Fibroblast of mammary gland (primary cell): ENCODE measurements at regions not wholly inside any gene's neighbourhood (a gene's known extent, or its start where the extent isn't known, plus 50 kb on each side); places are given as distances from the start of the nearest gene placed in this dataset.

Experiments used
- DNase-seq: peaks from one replicate; pipeline ENCODE4 v3.0.0-alpha.2; 2010; ENCODE audit warnings: low read depth
- H3K4me3 ChIP-seq: 2 replicates; pipeline ENCODE4 v1.5.1; 2011; ENCODE audit warnings: low read depth, mild to moderate bottlenecking, low read length, moderate library complexity; ENCODE audit not compliant: control insufficient read depth
- TF ChIP-seq, protein P1 (sequence below): conservative IDR thresholded peaks from 2 replicates; pipeline ENCODE4 v1.5.1; 2011; ENCODE audit warnings: low read depth, low read length, inconsistent platforms; ENCODE audit not compliant: control insufficient read depth, insufficient read depth

DNA sequence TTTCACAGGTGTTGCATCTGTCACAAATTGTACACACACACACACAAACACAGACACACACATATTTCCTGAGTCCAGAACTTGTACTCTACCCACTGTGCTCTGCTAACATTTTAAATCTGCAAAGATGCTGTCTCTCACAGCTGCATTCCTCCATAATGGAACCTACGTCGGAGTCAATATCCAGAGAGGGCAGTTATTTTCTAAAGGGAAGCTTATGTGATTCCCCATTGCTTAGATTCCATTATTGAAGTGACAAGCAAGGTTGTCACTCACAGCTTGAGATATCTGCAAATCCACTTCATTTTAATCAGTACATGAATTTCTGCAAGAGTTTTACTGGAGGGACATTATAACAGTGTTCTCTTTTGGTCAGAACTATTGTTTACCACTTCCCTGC, 992.4 kb downstream of the NSUN3 start:
- no peak for DNase-seq
- no peak overlapping the region for H3K4me3 ChIP-seq
- TF ChIP-seq, protein P1, sequence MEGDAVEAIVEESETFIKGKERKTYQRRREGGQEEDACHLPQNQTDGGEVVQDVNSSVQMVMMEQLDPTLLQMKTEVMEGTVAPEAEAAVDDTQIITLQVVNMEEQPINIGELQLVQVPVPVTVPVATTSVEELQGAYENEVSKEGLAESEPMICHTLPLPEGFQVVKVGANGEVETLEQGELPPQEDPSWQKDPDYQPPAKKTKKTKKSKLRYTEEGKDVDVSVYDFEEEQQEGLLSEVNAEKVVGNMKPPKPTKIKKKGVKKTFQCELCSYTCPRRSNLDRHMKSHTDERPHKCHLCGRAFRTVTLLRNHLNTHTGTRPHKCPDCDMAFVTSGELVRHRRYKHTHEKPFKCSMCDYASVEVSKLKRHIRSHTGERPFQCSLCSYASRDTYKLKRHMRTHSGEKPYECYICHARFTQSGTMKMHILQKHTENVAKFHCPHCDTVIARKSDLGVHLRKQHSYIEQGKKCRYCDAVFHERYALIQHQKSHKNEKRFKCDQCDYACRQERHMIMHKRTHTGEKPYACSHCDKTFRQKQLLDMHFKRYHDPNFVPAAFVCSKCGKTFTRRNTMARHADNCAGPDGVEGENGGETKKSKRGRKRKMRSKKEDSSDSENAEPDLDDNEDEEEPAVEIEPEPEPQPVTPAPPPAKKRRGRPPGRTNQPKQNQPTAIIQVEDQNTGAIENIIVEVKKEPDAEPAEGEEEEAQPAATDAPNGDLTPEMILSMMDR = no peak

DNA sequence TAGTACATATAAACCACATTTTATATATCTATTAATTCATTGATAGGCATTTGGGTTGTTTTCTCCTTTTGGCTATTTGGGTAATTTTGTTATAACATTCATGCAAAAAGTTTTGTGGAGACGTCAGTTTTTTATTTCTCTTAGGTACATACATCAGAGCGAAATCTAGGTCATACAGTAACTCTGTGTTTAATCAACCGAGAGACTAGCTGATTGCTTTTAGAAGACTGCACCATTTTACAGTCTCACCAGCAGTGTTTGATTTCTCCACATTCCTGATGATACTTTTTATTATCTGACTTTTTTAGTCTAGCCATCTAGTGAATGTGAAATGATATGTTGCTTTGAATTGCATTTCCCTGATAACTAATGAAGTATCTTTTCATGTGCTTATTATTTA, 1019.3 kb downstream of the NSUN3 start:
- DNase-seq = no peak
- TF ChIP-seq, protein P1 = no peak
- H3K4me3 ChIP-seq = no peak overlapping the region

DNA sequence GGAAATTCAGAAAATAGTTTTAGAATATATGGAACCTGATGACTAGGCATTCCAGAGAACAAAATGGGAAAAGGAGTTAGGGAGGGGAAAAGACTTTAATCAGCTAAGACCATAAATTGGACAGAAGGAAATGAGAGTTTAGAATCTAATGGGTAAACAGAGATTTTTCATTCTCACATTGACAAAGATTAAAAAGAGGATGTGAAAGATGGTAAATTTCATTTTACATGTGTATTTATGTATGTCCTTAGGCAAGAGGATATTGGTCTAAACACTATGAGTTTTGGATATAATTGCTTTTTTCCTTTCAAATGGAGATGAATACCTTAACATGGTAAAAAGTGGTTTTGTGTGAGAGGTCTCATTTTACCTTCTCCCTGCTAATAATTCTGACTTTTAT, 1021.9 kb downstream of the NSUN3 start:
- no peak overlapping the region for H3K4me3 ChIP-seq
- DNase-seq = no peak
- TF ChIP-seq, protein P1 = no peak

DNA sequence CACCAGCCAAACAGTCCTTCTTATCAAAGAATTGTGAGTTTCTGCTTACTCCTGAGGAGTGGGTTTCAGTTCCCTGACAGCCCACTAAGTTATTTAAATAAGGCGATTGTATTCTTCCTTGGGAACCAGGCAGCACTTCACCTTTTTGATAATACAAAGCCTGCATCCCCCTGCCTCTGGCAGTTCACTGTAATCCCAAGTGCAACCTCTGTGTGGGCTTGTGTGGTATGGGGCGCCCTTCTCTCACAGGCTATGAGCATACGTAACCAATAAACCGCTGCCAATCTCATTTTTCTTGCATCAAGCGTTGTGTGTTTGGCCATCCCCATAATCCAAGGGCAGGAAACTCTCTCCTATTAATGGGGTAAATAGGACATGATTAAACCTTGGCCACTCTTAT, 1025.6 kb downstream of the NSUN3 start:
- TF ChIP-seq, protein P1 = no peak
- no peak for DNase-seq

DNA sequence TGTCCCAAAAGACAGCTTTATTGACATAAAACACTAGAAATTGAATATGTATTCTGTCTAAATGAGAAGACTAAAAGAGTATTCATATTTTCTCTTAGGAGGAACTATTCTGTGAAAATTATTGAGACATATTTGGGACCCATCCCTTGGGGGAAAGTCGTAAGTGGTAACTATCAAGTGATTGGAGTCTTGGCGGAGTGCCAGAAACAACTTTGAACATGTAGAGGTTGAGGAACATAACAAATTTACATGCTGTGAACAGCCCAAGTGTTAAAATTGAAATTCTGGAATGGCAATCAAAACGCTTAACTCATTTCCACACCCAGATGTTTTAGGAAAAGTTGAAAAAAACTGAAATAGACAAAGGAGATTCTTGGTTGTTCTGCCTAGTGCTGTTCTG, 1034.6 kb downstream of the NSUN3 start:
- H3K4me3 ChIP-seq = no peak overlapping the region
- no peak for DNase-seq
- TF ChIP-seq, protein P1 = no peak

More for the DNA sequence above, 1025.6 kb downstream of the NSUN3 start:
- no peak overlapping the region for H3K4me3 ChIP-seq

DNA sequence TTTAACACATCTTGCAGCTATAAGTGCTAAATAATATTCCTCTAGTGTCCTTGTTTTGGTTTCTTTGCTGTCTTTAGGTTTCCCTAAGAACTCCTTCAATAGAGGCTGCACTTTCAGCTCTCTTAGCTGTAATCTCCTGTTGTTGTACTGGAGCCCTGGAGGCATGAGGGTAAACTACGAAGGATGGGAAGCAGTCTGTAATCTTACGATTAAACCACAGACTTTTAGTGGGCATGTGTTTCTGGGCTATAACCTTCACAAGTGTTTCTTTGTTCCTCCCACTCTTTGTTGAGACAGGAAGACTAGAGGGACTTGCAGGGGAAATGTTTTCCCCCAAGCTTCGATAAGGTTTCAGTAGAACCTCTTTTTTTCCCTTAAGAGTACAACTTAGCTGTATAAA, 1058.1 kb downstream of the NSUN3 start:
- no peak overlapping the region for H3K4me3 ChIP-seq
- no peak for DNase-seq
- TF ChIP-seq, protein P1 = no peak

DNA sequence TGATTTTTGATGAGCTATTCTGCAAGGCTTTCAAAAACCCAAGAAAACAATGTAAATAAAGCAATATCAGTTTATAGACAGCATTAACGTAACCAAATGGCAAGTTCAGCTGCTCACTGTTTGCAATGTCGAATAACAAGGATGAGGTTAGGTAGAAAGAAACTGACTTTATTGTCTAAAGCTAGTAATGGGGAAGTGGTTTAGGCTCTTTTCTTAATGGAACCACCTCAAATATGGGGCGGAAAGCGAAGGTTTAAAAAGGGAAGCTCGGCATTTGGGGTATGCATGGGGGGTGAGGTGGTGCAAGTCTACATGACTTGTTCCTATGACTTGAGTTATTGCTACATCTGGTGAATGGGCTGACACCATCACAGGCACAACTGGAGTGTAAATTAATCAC, 1060.2 kb downstream of the NSUN3 start:
- TF ChIP-seq, protein P1 = no peak
- H3K4me3 ChIP-seq = no peak overlapping the region
- DNase-seq = no peak
